ENCODE measurements at regions not wholly inside any gene's neighbourhood (a gene's known extent, or its start where the extent isn't known, plus 50 kb on each side); places are given as distances from the start of the nearest gene placed in this dataset.

GRCh38 chr2:133986081-133986837, 267.6 kb upstream of the MGAT5 start:
- TF ChIP-seq CTCF (IDR thresholded peaks at IDR 0.05) (no peak), POLR2A (IDR thresholded peaks at IDR 0.05) (no peak)
